Brain microvascular endothelial cell (primary cell): ENCODE measurements at regions not wholly inside any gene's neighbourhood (a gene's known extent, or its start where the extent isn't known, plus 50 kb on each side); places are given as distances from the start of the nearest gene placed in this dataset.

Experiments used
- DNase-seq: peaks from one replicate; pipeline ENCODE4 v3.0.0-alpha.2; 2020
- H3K27ac ChIP-seq: fragments of 250-450 bp; sonication (Bioruptor Pico); 2 replicates; pipeline ENCODE4 v1.5.1; 2020; ENCODE audit warnings: mild to moderate bottlenecking, moderate library complexity
- H3K27me3 ChIP-seq: fragments of 250-450 bp; sonication (Bioruptor Pico); replicated peaks from 2 replicates; pipeline ENCODE4 v1.5.1; 2020; ENCODE audit warnings: mild to moderate bottlenecking
- H3K36me3 ChIP-seq: fragments of 250-450 bp; sonication (Bioruptor Pico); replicated peaks from 2 replicates; pipeline ENCODE4 v1.5.1; 2020; ENCODE audit warnings: mild to moderate bottlenecking
- H3K4me3 ChIP-seq: 2 replicates; pipeline ENCODE4 v1.5.1; 2011; ENCODE audit warnings: low read depth, mild to moderate bottlenecking, control low read depth, low read length, moderate library complexity
- CTCF ChIP-seq: IDR thresholded peaks from 2 replicates; pipeline ENCODE4 v1.5.1; 2011; ENCODE audit warnings: low read depth, mild to moderate bottlenecking, moderate library complexity, low read length, control low read depth, inconsistent platforms; ENCODE audit errors: missing control alignments
- in situ Hi-C: cut with HindIII; loops from 2 replicates; pipeline ENCODE4 v1.10.0; 2017; ENCODE audit warnings: low sequenced_read_pairs, low pct_ligation_motif_present

- no peaks in the 10 kb centered on the region for H3K36me3 ChIP-seq
- no peak overlapping the region for H3K4me3 ChIP-seq
- no peak for DNase-seq
- no peak for TF ChIP-seq CTCF
- peaks cover 28% of the 10 kb centered on the region for H3K27me3 ChIP-seq
- in situ Hi-C loops: no loop called here
- H3K27ac ChIP-seq: no peak overlapping the region
Observed at GRCh38 chr7:1366801-1367405, 92.4 kb downstream of the MICALL2 start.

GRCh38 chr7:1367501-1368183, 91.6 kb downstream of the MICALL2 start:
- H3K4me3 ChIP-seq: no peak overlapping the region
- no peak for TF ChIP-seq CTCF
- DNase-seq: no peak
- H3K27me3 ChIP-seq: peaks cover 28% of the 10 kb centered on the region
- no peaks in the 10 kb centered on the region for H3K36me3 ChIP-seq
- in situ Hi-C loops: no loop called here
- no peak overlapping the region for H3K27ac ChIP-seq

GRCh38 chr7:1368184-1368681, 91.0 kb downstream of the MICALL2 start:
- H3K36me3 ChIP-seq: no peaks in the 10 kb centered on the region
- DNase-seq: no peak
- no peak for TF ChIP-seq CTCF
- peaks cover 28% of the 10 kb centered on the region for H3K27me3 ChIP-seq
- in situ Hi-C loops: no loop called here
- no peak overlapping the region for H3K4me3 ChIP-seq
- no peak overlapping the region for H3K27ac ChIP-seq

- peaks cover 28% of the 10 kb centered on the region for H3K27me3 ChIP-seq
Observed at GRCh38 chr7:1368682-1369571, 90.3 kb downstream of the MICALL2 start.

More at GRCh38 chr7:1368682-1369571, 90.3 kb downstream of the MICALL2 start:
- DNase-seq: no peak
- Histone ChIP-seq H3K4me3 (no peak overlapping the region), H3K27ac (no peak overlapping the region), H3K36me3 (no peaks in the 10 kb centered on the region)
- in situ Hi-C loops: no loop called here
- no peak for TF ChIP-seq CTCF
